ENCODE measurements at regions not wholly inside any gene's neighbourhood (a gene's known extent, or its start where the extent isn't known, plus 50 kb on each side); places are given as distances from the start of the nearest gene placed in this dataset.

DNA sequence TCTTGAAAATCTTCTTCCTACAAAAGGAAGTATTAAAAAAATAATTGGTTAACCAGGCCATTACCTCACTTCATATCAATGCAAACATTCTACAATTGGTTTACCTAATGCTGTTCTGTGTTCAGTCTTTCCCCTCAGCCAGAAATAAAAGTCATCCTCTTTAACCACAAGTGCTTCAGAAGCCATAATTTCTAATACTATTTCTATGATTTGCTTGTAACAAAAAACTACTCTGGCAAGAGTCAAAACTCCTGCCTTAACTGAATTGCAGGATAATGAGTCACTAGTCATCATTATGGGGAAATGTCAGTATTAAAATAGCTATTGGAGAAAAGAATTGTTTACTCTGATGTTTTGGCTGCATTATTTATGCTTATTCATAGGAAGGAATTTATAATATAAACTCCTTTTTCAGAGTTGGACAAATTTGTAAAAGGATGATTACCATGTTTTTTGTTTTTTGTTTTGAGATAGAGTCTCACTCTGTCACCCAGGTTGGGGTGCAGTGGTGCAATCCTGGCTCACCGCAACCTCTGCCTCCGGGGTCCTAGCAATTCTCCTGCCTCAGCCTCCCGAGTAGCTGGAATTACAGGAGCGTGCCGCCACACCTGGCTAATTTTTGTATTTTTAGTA, 55.5 kb upstream of the ODAD2 start:
- DNase-seq: no peak

DNA sequence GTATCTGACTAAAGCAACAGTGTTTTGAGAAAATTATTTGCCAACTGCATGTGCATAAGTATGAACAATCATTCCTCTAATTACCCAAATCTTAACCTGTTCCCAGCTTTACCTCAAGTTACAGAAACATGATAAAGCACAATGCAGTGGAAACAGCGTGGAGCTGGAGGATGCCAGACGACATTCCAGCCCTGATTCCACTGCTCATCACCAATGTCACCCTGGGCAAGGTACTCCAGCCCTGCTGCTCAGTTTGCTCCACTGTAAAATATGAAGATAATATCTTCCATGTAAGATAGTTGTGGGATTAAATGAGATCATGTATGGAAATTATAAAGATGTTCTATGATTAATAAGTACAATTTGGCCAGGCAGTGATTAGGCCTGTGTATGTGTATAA, 50.4 kb upstream of the ODAD2 start:
- no peak for DNase-seq

Data from stimulated activated naive CD4-positive, alpha-beta T cell (primary cell).